HG02763 (cell line): ENCODE measurements at regions not wholly inside any gene's neighbourhood (a gene's known extent, or its start where the extent isn't known, plus 50 kb on each side); places are given as distances from the start of the nearest gene placed in this dataset.

ENCODE experiments used
- ATAC-seq: cut with Tn5 transposase; IDR thresholded peaks from one replicate; pipeline ENCODE4 v1.9.1; 2021; ENCODE audit warnings: mild to moderate bottlenecking, moderate library complexity; ENCODE audit not compliant: unreplicated experiment

DNA sequence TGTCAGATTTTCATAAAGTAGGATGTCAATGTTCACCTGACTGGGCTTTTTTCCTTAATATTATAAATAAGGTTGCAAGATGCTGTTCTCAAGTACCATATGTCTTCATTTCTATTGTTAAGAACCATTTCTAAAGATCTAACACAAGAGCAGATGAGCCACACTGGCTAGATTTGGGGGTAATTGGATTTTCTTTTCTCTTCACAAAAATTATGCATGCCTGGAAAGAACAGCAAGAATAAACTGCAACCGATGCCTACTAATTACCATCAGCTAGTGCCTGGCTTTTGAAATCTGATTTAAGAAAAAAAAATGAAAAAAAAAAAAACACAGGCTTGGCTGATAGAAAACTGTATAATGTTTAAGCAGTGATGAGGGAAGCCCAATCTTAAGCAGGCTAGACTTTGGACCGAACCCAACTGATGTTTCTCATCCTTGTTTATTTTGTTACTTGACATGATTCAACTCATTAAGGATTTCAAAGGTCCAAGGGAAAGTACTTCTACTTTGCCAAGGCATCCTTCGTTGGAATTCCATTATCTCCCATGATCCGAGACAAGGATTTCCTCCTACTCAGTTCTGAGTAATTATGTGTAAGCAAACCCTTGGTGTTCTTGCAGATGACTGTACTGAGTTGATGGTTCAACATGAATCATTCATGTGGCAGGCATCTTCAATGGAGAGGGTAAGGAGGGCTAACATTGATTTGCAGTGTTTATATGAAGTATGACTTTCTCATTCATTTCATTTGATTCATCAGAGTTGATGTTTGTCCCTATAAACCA is 300.5 kb downstream of the SPRY2 start:
- ATAC-seq: no peak

DNA sequence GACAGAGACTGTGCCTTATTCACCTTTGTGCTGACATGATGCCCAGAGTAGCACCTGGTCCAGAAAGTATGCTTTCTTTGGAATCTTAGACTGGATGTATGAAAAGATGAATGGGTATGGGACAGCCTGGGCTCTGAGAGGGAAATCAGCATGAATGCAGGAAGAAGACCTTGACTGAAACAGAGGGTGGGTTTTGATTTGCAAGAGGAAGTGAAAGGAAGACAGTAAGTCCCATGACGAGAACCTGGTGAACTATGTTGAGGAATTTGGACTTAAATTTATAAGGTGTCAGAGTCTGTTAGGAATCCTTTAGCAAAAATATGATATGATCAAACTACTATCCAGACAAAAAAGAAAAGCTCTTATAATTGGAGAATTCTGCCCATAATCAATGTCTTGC is 301.9 kb downstream of the SPRY2 start:
- peak; percentile 72 for ATAC-seq

DNA sequence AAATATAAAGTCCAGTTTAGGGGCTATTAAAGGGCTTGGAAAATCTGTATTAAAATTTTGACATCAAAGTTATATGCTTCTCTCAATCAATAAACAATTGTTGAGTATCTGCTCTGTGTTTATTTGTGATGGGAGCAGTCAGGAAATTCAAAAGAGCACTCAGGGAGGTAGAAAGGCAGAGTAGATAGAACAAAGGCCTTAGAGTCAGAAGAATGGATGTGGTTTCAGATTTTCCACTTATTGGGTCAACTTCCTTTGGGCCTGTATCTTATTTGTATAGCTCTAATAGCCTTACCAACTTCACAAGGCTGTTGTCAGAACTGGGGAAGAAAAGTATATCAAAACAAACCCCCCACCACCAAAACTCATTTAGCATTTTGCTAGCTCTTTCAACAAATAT is 302.6 kb downstream of the SPRY2 start:
- no peak for ATAC-seq

DNA sequence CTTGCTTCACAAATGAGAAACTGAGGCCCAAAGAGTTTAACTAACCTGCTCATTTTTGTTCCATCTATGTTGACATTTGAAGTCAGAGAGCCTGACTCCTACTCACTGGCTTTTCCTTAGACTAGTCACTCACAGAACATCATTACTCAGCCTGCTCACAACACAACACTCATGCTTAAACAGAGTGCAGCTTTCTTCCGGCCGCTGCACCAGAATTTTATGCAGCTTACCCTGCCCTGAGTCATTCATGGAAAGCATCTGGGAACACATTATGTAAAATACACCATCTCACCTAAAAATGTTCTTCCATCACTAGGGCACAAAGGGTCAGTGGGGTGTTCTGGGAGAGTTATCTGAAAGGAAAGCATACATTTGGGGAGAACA is 303.4 kb downstream of the SPRY2 start:
- no peak for ATAC-seq

DNA sequence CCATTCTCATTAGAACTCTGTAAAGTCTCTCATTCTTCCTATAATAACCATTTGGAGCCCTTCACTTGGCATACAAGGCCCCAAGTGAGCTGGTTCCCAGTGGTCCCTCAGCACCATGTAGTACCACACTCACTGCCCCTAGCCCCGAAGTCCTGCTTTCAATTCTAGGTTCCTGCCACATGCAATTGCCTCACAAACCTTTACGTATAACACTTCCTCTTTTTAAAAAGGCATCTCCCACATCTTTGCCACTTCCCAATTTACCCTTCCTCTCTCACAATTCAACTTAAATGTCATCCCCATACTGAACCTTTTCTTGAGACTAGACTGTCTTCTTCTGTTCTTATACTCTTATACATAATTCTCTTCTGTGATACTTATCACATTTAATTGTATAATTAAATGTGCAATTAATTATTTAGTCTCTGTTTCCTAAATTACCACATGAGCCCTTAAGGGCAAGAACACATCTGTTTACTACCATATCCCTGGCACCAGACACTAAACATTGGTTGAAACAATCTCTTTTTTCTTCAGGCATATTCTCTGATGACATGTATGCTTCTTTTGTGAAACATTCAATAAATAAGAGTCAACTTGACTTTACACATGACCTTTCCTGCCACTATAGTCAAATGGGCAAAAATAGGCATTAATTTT is 304.0 kb downstream of the SPRY2 start:
- ATAC-seq: peak; percentile 38

DNA sequence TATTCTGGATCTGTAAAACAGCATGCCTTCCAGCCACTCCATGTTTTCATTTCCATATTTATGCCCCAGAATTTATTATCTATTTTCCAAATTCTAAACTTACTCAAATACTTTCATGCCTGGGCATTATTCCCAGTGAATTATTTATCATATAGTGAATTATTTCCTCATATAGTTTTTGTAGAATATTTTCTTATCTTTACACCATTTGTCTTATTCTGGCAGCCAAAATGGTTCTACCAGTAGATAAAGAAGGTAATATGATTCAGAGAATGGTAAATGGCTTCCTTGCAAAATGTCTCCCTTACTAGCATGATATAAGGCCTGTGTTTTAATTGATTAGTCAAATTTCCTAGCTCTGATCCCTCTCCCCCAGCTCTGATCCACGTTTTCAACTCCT is 305.8 kb downstream of the SPRY2 start:
- ATAC-seq: no peak

DNA sequence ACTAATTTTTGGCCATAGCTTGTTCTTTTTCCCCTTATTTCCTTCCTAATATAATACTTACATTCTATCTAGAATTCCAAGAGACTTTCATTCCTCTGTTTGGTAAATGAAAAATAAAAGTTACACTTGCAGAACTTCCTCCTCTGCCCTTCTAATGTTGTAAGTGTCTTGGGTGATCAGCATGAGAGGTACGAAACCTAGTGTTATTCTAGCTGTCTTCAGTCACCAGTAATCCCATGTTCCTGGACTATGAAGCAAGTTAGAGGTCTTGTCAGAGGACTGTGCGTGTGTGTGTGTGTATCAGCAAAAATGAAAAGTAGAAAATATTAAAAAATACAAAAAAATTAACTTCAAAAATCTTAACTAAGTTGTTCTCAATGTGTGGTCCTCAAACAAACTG is 307.0 kb downstream of the SPRY2 start:
- no peak for ATAC-seq

DNA sequence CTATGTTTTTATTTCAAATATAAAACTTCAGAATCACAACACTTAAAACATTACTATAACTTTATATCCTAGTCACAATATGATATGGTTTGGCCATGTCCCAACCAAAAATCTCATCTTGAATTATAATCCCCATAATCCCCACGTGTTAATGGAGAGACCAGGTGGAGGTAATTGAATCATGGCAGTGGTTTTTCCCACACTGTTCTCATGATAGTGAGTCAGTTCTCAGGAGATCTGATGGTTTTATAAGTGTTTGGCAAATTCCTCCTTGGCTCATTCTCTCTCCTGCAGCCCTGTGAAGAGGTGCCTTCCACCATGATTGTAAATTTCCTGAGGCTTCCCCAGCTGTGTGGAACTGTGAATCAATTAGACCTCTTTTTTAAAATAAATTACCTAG is 307.6 kb downstream of the SPRY2 start:
- ATAC-seq: no peak

DNA sequence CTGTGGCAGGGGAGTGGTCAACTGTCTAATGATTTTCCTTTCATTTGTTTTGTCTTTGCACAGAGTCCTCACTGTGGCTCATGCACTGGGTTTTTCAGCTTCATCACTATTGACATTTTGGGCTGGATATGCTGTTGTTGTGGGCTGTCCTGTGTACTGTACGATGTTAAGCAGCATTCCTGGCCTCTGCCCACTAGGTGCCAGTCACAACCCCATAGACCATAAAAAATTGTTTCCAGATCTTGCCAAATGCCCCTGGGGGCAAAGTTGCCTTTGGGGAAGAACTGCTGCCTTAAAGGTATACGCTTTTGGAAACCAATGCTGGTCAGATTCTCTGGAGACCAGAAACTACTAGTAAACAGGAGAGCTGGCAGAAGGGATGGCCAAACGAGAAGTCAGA is 310.4 kb downstream of the SPRY2 start:
- ATAC-seq: no peak

DNA sequence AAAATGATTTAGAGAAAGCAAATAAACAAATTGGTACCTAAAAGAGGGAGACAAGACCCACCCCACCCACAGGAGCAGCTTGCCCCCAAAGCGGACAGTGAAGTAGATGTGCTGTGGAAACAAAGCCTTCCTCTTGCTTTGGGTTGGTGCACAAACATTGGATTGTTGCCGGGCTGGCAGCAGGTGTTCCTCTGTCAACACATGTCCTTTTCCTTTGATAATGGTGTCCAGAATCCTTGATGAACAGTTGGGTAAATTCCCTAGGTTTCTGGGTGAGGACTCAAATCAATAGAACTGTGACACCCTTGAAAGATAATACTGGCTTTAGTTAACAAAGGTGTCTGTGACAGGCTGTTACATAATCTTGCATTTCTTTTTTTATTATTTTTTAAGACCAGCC is 311.8 kb downstream of the SPRY2 start:
- ATAC-seq: no peak

DNA sequence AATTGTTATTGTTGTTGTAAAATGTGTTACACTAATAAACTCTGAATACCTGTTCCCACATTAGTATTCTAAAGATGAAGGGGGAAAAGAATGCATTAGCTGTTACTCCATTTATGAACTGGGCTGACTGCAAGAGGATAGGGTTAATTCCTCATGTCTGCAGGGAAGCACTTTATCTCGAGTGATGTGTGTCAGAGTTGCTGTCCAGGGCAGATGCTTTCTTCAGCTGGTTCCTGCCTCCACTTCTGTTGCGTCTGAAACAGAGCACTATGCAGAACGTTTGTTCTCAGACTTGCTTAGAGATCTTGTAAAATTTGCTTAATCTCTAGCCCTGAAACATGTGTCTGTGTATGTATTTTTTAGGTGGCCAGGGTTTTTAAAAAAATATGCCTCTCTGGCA is 318.8 kb downstream of the SPRY2 start:
- no peak for ATAC-seq

DNA sequence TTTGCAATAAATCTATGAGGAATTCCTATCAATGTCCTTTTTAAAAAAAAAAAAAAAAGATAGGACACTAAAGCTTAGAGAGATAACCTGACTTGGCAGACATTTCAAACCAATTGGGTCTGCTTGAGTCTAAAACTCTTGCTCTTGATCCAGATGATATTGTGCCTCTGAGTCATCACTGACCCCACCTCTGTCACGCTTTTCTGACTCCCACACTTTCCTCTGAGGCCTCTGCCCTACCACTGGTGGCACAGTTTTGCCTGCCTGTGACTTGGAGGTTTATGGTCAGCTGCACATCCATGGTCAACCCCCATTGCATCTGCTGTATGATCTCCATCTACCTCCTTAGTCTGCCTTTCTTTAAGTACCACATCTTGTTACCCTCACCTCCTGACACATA is 328.7 kb downstream of the SPRY2 start:
- ATAC-seq: no peak

DNA sequence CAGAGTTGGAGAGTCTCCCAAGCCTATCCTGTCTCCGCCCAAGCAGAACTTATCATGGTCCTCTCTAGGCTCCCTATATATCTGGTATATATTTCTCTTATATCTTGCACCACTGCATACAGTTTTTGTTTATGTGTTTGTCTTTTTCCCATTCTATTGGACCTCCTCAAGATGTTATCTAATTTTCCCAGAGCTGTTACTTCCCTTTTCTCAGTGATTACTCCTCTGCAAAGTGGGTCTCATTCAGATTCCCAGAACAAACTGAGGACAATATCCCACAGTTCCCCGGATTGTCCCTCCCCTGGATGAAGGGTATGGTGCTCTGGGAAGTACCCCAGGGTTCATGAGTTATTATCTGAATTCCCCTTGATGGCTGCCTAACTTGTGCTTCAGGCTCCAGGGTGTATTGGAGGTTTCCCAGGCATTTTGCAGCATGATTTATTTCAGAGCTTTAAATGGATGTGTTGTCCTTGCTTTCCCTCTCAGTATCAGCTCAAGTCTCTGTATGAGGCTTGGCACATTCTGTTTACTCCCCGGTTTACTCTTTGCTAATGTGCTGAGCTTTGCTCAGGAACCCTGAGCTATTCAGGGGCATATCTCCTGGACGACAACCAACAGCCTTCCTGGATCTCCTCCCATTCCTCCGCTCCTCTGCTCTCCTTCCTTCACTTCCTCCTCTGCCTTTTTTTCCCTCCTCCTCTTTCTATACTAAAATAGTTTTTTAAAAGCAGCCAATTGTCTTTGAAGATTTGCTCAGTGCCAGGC is 329.3 kb downstream of the SPRY2 start:
- no peak for ATAC-seq

DNA sequence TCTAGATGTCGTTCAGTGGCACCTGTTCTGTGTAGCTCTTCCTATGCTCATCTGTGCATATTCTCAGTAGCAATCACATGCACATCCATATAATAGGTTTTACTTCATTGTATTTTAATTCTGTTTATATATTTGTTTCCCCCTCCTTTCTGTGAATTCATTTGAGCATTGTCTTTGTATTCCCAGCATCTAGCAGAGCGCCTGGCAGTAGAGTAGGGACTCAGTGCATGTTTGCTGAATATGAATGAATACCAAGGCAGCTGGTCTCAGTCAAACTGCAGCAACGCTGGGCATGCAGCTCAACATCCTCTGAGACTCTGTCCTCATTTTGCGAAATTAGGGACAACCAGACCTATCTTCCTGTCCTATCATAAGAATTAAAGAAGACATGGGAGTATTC is 330.1 kb downstream of the SPRY2 start:
- ATAC-seq: no peak

DNA sequence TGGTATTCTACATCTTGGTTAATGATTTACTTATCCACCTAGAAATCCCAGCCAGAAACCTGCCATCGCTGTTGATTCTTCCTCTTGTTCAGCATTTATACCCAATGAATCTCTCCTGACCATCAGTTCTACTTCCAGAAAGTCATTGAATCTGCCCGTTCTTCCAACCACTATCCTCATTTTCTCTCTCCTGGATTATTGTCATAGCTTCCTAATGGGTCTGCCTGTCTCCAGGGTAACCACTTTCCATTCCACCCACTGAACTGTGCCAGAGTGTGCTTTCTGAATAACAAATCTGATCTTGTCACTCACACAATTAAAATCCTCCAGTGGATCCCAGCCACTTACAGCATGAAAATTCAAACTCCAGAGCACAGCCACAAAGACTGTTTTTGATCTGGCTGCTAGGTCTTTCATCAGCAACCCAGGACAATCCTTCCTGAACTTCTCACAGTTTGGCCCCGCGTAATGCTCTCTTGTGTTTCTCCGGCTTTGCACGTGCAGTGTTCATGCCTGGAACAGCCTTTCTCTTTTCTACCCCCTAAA is 330.6 kb downstream of the SPRY2 start:
- ATAC-seq: no peak

DNA sequence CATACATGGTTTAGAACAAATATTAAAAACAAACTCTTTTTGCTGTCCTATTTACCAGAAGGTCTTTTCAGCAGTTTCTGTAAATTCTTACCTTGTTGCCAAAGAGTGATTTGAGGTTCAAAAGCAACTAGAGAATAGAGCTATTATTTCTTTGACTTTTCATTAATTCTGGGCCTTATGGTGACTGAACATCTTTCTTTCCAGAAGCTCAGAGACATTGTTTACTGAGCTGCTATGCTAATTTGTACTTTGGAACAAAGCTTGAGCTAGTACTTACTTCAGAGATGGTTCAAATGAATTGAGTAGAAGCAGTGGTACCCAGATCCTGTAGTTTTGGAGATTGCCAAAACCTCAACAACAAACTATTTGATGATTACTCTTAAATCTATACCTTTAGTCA is 331.2 kb downstream of the SPRY2 start:
- no peak for ATAC-seq

DNA sequence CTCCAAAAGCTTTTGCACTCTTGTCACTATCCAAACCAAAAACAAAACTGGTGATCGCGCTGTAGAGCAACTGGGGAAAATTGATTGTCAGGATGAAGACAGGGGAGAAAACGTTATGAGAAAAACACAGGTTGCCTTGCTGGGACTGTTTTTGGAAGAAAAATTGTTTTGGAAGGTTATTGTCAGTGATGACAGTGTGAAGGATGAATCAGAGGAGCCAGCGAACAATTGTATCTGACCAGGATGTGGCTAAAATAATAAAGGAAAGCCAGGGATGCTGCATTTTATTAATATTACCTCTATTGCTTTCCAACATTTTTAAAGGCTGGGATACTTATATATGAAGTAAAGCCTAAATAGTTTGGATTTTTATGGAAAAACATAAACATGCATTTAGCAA is 334.0 kb downstream of the SPRY2 start:
- no peak for ATAC-seq

DNA sequence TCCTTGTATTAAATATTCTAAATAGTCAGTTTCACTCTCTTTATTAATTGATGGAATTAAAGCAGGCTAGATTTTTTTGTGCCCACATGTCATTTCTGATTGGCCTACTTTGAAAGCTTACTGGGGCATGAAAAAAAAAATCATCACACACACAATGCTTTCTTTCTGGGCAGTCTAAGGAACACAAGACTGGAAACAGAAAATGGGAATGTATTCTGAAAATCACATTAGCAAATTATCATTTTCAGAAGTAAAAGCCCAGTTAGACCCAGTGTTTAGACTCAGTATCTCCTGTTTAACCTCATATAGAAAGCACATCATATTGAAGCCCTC is 339.4 kb downstream of the SPRY2 start:
- ATAC-seq: no peak

DNA sequence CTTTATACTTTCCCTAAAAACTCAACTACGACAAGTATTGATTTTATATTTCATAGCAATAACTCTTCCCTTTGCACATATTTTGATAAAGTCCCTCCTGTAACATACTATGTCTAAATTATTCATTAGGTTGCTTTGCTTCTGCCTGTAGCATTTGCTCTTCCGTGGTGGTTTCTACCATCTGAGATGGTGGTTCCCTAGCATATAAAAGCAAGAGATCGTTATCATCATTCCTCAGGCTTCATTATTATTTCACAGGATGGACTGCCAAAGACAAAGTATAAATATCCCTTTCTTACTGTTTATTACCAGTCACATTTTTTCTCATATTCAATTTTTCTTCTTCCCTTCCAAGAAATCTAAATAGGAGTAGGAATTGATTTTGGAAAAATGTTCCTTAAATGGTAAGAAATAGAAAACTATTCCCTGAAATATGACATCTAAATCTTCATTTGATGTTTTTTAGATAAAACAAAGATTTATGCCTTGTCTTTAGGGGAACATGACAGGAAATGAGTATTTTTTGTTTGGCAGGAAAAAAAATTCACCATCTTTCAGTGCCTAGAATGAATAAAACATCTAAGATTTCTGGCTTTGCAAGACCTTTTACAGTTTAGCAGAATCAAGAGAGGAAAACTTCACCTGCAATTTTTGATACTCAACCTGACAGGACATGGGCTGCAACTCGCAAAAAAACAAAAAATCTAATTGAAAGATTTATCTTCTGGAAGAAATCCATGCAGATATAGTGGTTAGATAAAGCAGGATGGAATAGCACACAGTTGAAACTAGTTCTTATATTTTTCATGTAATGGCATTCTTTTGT is 340.0 kb downstream of the SPRY2 start:
- no peak for ATAC-seq

DNA sequence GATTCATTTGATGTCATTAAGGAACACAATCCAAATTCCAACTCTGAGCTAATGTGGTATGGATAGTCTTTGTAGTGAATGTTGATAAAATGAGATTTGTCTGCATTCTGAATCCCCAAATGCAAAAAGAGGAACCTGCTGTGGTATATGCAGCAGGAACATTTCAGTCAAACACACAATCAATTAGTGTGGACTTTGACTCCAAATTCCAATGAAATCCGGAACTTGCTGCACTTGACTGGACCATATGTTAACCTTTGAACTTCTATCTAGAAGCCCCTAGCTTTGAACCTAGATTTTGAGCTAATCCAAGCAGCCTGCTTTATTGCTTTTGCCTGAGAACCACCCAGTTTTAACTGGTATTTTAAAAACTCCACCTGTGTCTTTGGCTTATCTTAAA is 341.3 kb downstream of the SPRY2 start:
- ATAC-seq: no peak

DNA sequence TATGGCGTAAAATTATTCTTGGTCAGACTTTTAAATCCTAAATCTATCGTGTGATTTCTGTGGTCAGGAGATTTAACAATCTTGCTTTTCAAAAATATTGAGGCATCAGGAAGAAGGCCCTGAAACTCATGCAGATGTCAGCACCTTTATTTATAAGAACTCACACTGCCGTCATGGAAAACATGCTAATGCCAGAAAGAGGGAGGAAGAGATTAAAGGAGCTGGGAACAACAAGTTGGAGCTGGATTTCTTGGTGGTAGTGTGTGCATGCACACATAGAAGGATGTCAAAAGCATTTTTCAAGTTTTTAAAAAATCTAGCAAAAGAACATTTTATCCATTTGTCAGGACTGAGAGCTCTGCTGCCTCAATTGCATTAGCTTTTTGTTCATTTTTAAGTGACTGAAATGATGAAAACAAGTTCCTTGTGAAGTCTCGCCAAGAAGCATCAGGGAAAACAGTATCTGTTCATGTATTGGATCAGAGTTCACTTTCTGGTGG is 342.5 kb downstream of the SPRY2 start:
- no peak for ATAC-seq
